ENCODE measurements at regions not wholly inside any gene's neighbourhood (a gene's known extent, or its start where the extent isn't known, plus 50 kb on each side); places are given as distances from the start of the nearest gene placed in this dataset.

GRCh38 chr20:6678101-6678500 is 89.4 kb upstream of the BMP2 start:
- H3K9me3 ChIP-seq: no peaks in the 10 kb centered on the region
- no peak for DNase-seq (ENCODE audit: low spot score in 2 of 2)
- no peak overlapping the region for H3K27ac ChIP-seq
- no peaks in the 10 kb centered on the region for H3K4me1 ChIP-seq
- TF ChIP-seq EP300 (IDR thresholded peaks at IDR 0.05) (no peak), POLR2A (IDR thresholded peaks at IDR 0.05) (no peak)
- TF ChIP-seq, protein P1, sequence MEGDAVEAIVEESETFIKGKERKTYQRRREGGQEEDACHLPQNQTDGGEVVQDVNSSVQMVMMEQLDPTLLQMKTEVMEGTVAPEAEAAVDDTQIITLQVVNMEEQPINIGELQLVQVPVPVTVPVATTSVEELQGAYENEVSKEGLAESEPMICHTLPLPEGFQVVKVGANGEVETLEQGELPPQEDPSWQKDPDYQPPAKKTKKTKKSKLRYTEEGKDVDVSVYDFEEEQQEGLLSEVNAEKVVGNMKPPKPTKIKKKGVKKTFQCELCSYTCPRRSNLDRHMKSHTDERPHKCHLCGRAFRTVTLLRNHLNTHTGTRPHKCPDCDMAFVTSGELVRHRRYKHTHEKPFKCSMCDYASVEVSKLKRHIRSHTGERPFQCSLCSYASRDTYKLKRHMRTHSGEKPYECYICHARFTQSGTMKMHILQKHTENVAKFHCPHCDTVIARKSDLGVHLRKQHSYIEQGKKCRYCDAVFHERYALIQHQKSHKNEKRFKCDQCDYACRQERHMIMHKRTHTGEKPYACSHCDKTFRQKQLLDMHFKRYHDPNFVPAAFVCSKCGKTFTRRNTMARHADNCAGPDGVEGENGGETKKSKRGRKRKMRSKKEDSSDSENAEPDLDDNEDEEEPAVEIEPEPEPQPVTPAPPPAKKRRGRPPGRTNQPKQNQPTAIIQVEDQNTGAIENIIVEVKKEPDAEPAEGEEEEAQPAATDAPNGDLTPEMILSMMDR (IDR thresholded peaks at IDR 0.05): no peak
- WGBS, 2 donors: 85 to 90% methylated on average over 1 of the region's 1 CpG
- no peaks in the 10 kb centered on the region for H3K36me3 ChIP-seq
- H3K27me3 ChIP-seq: no peaks in the 10 kb centered on the region
- no peak overlapping the region for H3K4me3 ChIP-seq

DNA sequence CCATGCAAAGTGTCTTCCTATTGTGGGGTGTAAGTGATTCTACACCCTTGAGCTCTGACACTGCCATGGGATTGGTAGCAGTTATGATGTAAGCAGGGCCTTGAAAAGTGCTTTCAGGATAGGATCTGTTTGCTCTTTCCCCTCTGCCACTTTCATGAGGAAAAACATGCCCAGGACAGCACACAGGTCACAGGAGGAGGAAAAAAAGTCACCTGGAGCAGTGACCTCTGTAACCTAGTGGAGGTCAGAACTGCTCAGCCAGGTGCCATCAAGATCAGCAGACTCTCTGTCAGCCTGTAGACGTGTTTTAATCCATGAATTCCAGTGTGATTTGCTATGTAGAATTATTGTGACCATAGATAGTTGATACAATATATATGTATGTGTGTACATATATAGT is 92.7 kb upstream of the BMP2 start:
- Histone ChIP-seq H3K36me3 (no peaks in the 10 kb centered on the region), H3K9me3 (no peaks in the 10 kb centered on the region), H3K27ac (no peak overlapping the region), H3K4me3 (no peak overlapping the region), H3K4me1 (no peaks in the 10 kb centered on the region), H3K27me3 (no peaks in the 10 kb centered on the region)
- TF ChIP-seq POLR2A (IDR thresholded peaks at IDR 0.05): no peak
- TF ChIP-seq, protein P1 (IDR thresholded peaks at IDR 0.05): no peak
- TF ChIP-seq EP300 (IDR thresholded peaks at IDR 0.05): no peak
- DNase-seq (ENCODE audit: low spot score in 2 of 2): no peak
- WGBS, 2 donors: 46 to 73% methylated on average over 1 of the region's 1 CpG

DNA sequence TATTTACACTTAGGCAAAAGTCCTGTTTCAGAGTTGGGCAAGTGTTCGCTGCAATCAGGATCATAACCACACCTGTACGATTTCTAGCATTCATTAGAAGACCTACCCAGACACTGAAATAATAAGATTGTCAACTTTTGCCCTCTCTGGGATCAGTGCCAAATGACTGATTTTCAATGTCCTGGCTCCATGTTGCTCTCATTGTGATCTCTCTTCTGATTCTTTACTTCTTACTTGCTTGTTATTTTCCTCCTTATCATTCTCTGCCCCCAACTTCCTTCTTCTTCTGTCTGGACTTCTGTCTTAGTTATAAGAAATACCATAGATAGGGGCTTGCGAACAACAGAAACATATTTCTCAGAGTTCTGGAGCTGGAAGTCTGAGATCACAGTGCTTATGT is 94.4 kb upstream of the BMP2 start:
- DNase-seq (ENCODE audit: low spot score in 2 of 2): no peak
- no peaks in the 10 kb centered on the region for H3K36me3 ChIP-seq
- no peak overlapping the region for H3K27ac ChIP-seq
- no peaks in the 10 kb centered on the region for H3K27me3 ChIP-seq
- WGBS, 2 donors: 67 to 72% methylated on average over 3 of the region's 3 CpGs
- TF ChIP-seq POLR2A (IDR thresholded peaks at IDR 0.05) (no peak), EP300 (IDR thresholded peaks at IDR 0.05) (no peak)
- TF ChIP-seq, protein P1 (IDR thresholded peaks at IDR 0.05): no peak
- H3K4me1 ChIP-seq: no peaks in the 10 kb centered on the region
- no peaks in the 10 kb centered on the region for H3K9me3 ChIP-seq
- no peak overlapping the region for H3K4me3 ChIP-seq

- no peaks in the 10 kb centered on the region for H3K4me1 ChIP-seq
- H3K4me3 ChIP-seq: no peak overlapping the region
- TF ChIP-seq POLR2A (IDR thresholded peaks at IDR 0.05): no peak
- TF ChIP-seq, protein P1 (IDR thresholded peaks at IDR 0.05): no peak
- TF ChIP-seq EP300 (IDR thresholded peaks at IDR 0.05): no peak
- no peak for DNase-seq (ENCODE audit: low spot score in 2 of 2)
- H3K36me3 ChIP-seq: no peaks in the 10 kb centered on the region
- H3K27ac ChIP-seq: no peak overlapping the region
- H3K9me3 ChIP-seq: no peaks in the 10 kb centered on the region
- no peaks in the 10 kb centered on the region for H3K27me3 ChIP-seq
- 92 to 94% methylated on average over 3 of the region's 3 CpGs for WGBS, 2 donors
Measured at GRCh38 chr20:6671829-6672228, 95.7 kb upstream of the BMP2 start.

DNA sequence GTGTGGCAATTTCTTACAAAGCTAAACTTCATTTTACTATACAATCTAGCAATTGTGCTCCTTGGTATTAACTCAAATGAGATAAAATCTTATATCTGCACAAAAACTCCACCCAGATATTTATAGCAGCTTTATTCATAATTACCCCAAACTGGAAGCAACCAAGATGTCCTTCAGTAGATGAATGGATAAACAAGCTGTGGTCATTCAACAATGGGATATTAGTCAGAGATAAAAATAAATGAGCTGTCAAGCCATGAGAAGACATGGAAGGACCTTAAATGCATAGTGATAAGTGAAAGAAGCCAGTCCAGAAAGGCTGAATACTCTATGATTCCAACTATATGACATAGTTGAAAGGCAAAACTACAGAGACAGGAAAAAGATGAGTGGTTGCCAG is 98.9 kb upstream of the BMP2 start:
- DNase-seq (ENCODE audit: low spot score in 2 of 2): no peak
- Histone ChIP-seq H3K9me3 (no peaks in the 10 kb centered on the region), H3K36me3 (no peaks in the 10 kb centered on the region), H3K4me3 (no peak overlapping the region), H3K27me3 (no peaks in the 10 kb centered on the region), H3K4me1 (no peaks in the 10 kb centered on the region), H3K27ac (no peak overlapping the region)
- TF ChIP-seq, protein P1 (IDR thresholded peaks at IDR 0.05): no peak
- TF ChIP-seq POLR2A (IDR thresholded peaks at IDR 0.05) (no peak), EP300 (IDR thresholded peaks at IDR 0.05) (no peak)
